Suppressor macrophage treated with lipopolysaccharide for 1 hour (primary cell): ENCODE measurements at regions not wholly inside any gene's neighbourhood (a gene's known extent, or its start where the extent isn't known, plus 50 kb on each side); places are given as distances from the start of the nearest gene placed in this dataset.

Source experiments
- DNase-seq, 3 donors: peaks; one replicate each; pipeline ENCODE4 v3.0.0-alpha.2; 2020 to 2022

GRCh38 chr3:46089237-46090011 is 62.1 kb upstream of the XCR1 start:
- DNase-seq = peak; percentile 96 to 100 (median 99)

GRCh38 chr3:46087871-46088270 is 60.6 kb upstream of the XCR1 start:
- peak; percentile 76 to 86 (median 84) for DNase-seq

GRCh38 chr3:46086986-46087385 is 59.7 kb upstream of the XCR1 start:
- no peak for DNase-seq

GRCh38 chr3:46086083-46086437 is 58.8 kb upstream of the XCR1 start:
- no peak for DNase-seq

GRCh38 chr3:46085421-46086082 is 58.3 kb upstream of the XCR1 start:
- DNase-seq = peak in 1 of 3 donors; percentile 44

- no peak for DNase-seq
Observed at GRCh38 chr3:46083956-46084355, 56.7 kb upstream of the XCR1 start.

- DNase-seq = no peak
Observed at GRCh38 chr3:46082849-46083248, 55.6 kb upstream of the XCR1 start.

GRCh38 chr3:46082021-46082420 is 54.7 kb upstream of the XCR1 start:
- no peak for DNase-seq

GRCh38 chr3:46080969-46081345 is 53.7 kb upstream of the XCR1 start:
- DNase-seq = no peak

- no peak for DNase-seq
Observed at GRCh38 chr3:46080124-46080968, 53.1 kb upstream of the XCR1 start.

- peak; percentile 95 to 97 (median 96) for DNase-seq
Observed at GRCh38 chr3:46078712-46079400, 51.6 kb upstream of the XCR1 start.
